BLaER1 treated with 17β-estradiol and CSF1 and Interleukin-3, amounts not matched to agents 10 nM and 100 nM (cell line): ENCODE measurements at regions not wholly inside any gene's neighbourhood (a gene's known extent, or its start where the extent isn't known, plus 50 kb on each side); places are given as distances from the start of the nearest gene placed in this dataset.

Experiments used
- H3K27ac ChIP-seq, 11 experiments: shearing (Covaris generic); formaldehyde crosslinking; 2 replicates each; pipeline ENCODE4 v1.8.1; 2022
- H3K27me3 ChIP-seq, 11 experiments: shearing (Covaris generic); formaldehyde crosslinking; 2 replicates each; pipeline ENCODE4 v1.8.1; 2022
- H3K36me3 ChIP-seq, 11 experiments: shearing (Covaris generic); formaldehyde crosslinking; 2 replicates each; pipeline ENCODE4 v1.8.1; 2022
- H3K4me1 ChIP-seq, 10 experiments: shearing (Covaris generic); formaldehyde crosslinking; 2 replicates each; pipeline ENCODE4 v1.8.1; 2022
- H3K4me2 ChIP-seq, 11 experiments: shearing (Covaris generic); formaldehyde crosslinking; 2 replicates each; pipeline ENCODE4 v1.8.1; 2022
- H3K4me3 ChIP-seq, 10 experiments: shearing (Covaris generic); formaldehyde crosslinking; 2 replicates each; pipeline ENCODE4 v1.8.1; 2022
- H3K9ac ChIP-seq, 11 experiments: shearing (Covaris generic); formaldehyde crosslinking; 2 replicates each; pipeline ENCODE4 v1.8.1; 2022
- H3K9me3 ChIP-seq, 11 experiments: shearing (Covaris generic); formaldehyde crosslinking; replicated peaks in 1 of 11; 2 replicates each; pipeline ENCODE4 v1.8.1; 2022
- H4K20me1 ChIP-seq, 11 experiments: shearing (Covaris generic); formaldehyde crosslinking; 2 replicates each; pipeline ENCODE4 v1.8.1; 2022
- Cebpa-rat ChIP-seq, 11 experiments: shearing (Covaris generic); IDR thresholded peaks; 2 replicates each; pipeline ENCODE4 v1.8.1; 2022

GRCh38 chr5:2415678-2416077 lies 335.8 kb downstream of the IRX2 start:
- H3K4me1 ChIP-seq = peaks cover 0 to 5% (median 0%) of the 10 kb centered on the region in 10 experiments; a peak in 3 of 20 replicates
- peaks cover 1 to 32% (median 10%) of the 10 kb centered on the region in 11 experiments; a peak in 11 of 22 replicates for H3K9me3 ChIP-seq
- no peak overlapping the region for H3K27ac ChIP-seq
- H3K9ac ChIP-seq = no peak overlapping the region
- TF ChIP-seq Cebpa-rat (IDR thresholded peaks at IDR 0.05) = no peak
- no peaks in the 10 kb centered on the region for H3K36me3 ChIP-seq
- no peak overlapping the region for H3K4me2 ChIP-seq
- no peaks in the 10 kb centered on the region for H3K27me3 ChIP-seq
- no peaks in the 10 kb centered on the region for H4K20me1 ChIP-seq
- H3K4me3 ChIP-seq = no peak overlapping the region

- Histone ChIP-seq H3K27me3 (no peaks in the 10 kb centered on the region), H3K4me2 (no peak overlapping the region)
- TF ChIP-seq Cebpa-rat (IDR thresholded peaks at IDR 0.05) = no peak
Observed at GRCh38 chr5:2410451-2410850, 341.0 kb downstream of the IRX2 start.

GRCh38 chr5:2403296-2403695 lies 348.2 kb downstream of the IRX2 start:
- H3K27me3 ChIP-seq = no peaks in the 10 kb centered on the region
- H3K27ac ChIP-seq = no peak overlapping the region
- H3K4me2 ChIP-seq = no peak overlapping the region
- no peaks in the 10 kb centered on the region for H3K4me1 ChIP-seq
- no peaks in the 10 kb centered on the region for H3K36me3 ChIP-seq
- peaks cover 24 to 42% (median 31%) of the 10 kb centered on the region in 11 experiments for H3K9me3 ChIP-seq
- H4K20me1 ChIP-seq = no peaks in the 10 kb centered on the region
- no peak overlapping the region for H3K9ac ChIP-seq
- H3K4me3 ChIP-seq = no peak overlapping the region
- TF ChIP-seq Cebpa-rat (IDR thresholded peaks at IDR 0.05) = no peak

More at GRCh38 chr5:2410451-2410850, 341.0 kb downstream of the IRX2 start:
- H3K9ac ChIP-seq = no peak overlapping the region
- H3K4me1 ChIP-seq = no peaks in the 10 kb centered on the region
- H3K9me3 ChIP-seq = peaks cover 0 to 6% (median 0%) of the 10 kb centered on the region in 11 experiments; a peak in 4 of 22 replicates
- no peak overlapping the region for H3K4me3 ChIP-seq
- H3K36me3 ChIP-seq = no peaks in the 10 kb centered on the region
- no peaks in the 10 kb centered on the region for H4K20me1 ChIP-seq
- H3K27ac ChIP-seq = no peak overlapping the region

- Histone ChIP-seq H3K9ac (no peak overlapping the region), H3K27ac (no peak overlapping the region), H3K4me3 (no peak overlapping the region), H4K20me1 (no peaks in the 10 kb centered on the region), H3K9me3 (peaks cover 24 to 42% (median 31%) of the 10 kb centered on the region in 11 experiments), H3K27me3 (no peaks in the 10 kb centered on the region), H3K36me3 (no peaks in the 10 kb centered on the region), H3K4me2 (no peak overlapping the region), H3K4me1 (no peaks in the 10 kb centered on the region)
- TF ChIP-seq Cebpa-rat (IDR thresholded peaks at IDR 0.05) = no peak
Observed at GRCh38 chr5:2399804-2400203, 351.7 kb downstream of the IRX2 start.

- no peak overlapping the region for H3K9ac ChIP-seq
- no peak for TF ChIP-seq Cebpa-rat (IDR thresholded peaks at IDR 0.05)
- no peaks in the 10 kb centered on the region for H3K36me3 ChIP-seq
- H3K27ac ChIP-seq = no peak overlapping the region
- no peaks in the 10 kb centered on the region for H3K4me1 ChIP-seq
- H3K27me3 ChIP-seq = no peaks in the 10 kb centered on the region
- peaks cover 24 to 37% (median 31%) of the 10 kb centered on the region in 11 experiments for H3K9me3 ChIP-seq
- H4K20me1 ChIP-seq = no peaks in the 10 kb centered on the region
- H3K4me2 ChIP-seq = no peak overlapping the region
- H3K4me3 ChIP-seq = no peak overlapping the region
Observed at GRCh38 chr5:2399096-2399495, 352.4 kb downstream of the IRX2 start.

GRCh38 chr5:2393556-2393955 lies 357.9 kb downstream of the IRX2 start:
- Histone ChIP-seq H3K4me1 (no peaks in the 10 kb centered on the region), H3K27ac (no peak overlapping the region)

GRCh38 chr5:2391566-2391965 lies 359.9 kb downstream of the IRX2 start:
- H3K9me3 ChIP-seq = no peaks in the 10 kb centered on the region
- H3K27ac ChIP-seq = no peak overlapping the region
- TF ChIP-seq Cebpa-rat (IDR thresholded peaks at IDR 0.05) = no peak
- no peaks in the 10 kb centered on the region for H3K36me3 ChIP-seq
- no peaks in the 10 kb centered on the region for H3K4me1 ChIP-seq
- no peaks in the 10 kb centered on the region for H4K20me1 ChIP-seq
- no peak overlapping the region for H3K4me2 ChIP-seq
- H3K27me3 ChIP-seq = no peaks in the 10 kb centered on the region
- no peak overlapping the region for H3K4me3 ChIP-seq
- H3K9ac ChIP-seq = no peak overlapping the region

More at GRCh38 chr5:2393556-2393955, 357.9 kb downstream of the IRX2 start:
- Histone ChIP-seq H3K4me3 (no peak overlapping the region), H3K9ac (no peak overlapping the region), H3K4me2 (no peak overlapping the region), H4K20me1 (no peaks in the 10 kb centered on the region), H3K27me3 (no peaks in the 10 kb centered on the region), H3K9me3 (no peaks in the 10 kb centered on the region), H3K36me3 (no peaks in the 10 kb centered on the region)
- 0 out of 22 replicates have a peak, but pooled peaks of 1 of the 11 experiments have one; percentile 14 for TF ChIP-seq Cebpa-rat (IDR thresholded peaks at IDR 0.05)

- Histone ChIP-seq H3K9me3 (no peaks in the 10 kb centered on the region), H3K4me3 (no peak overlapping the region), H3K4me2 (no peak overlapping the region), H3K27me3 (no peaks in the 10 kb centered on the region), H3K36me3 (no peaks in the 10 kb centered on the region), H3K4me1 (no peaks in the 10 kb centered on the region), H3K9ac (no peak overlapping the region), H3K27ac (no peak overlapping the region), H4K20me1 (no peaks in the 10 kb centered on the region)
- TF ChIP-seq Cebpa-rat (IDR thresholded peaks at IDR 0.05) = no peak
Observed at GRCh38 chr5:2391021-2391420, 360.5 kb downstream of the IRX2 start.

GRCh38 chr5:2388571-2388970 lies 362.9 kb downstream of the IRX2 start:
- Histone ChIP-seq H3K36me3 (no peaks in the 10 kb centered on the region), H3K27ac (no peak overlapping the region), H3K27me3 (no peaks in the 10 kb centered on the region), H4K20me1 (no peaks in the 10 kb centered on the region), H3K4me3 (no peak overlapping the region), H3K9me3 (no peaks in the 10 kb centered on the region), H3K4me1 (no peaks in the 10 kb centered on the region), H3K9ac (no peak overlapping the region), H3K4me2 (no peak overlapping the region; a peak in 1 of 22 replicates)
- TF ChIP-seq Cebpa-rat (IDR thresholded peaks at IDR 0.05) = no peak

- Histone ChIP-seq H3K9me3 (no peaks in the 10 kb centered on the region), H3K9ac (no peak overlapping the region), H3K4me2 (no peak overlapping the region), H3K27me3 (no peaks in the 10 kb centered on the region), H3K4me3 (no peak overlapping the region), H3K27ac (no peak overlapping the region), H4K20me1 (no peaks in the 10 kb centered on the region), H3K4me1 (no peaks in the 10 kb centered on the region), H3K36me3 (no peaks in the 10 kb centered on the region)
- TF ChIP-seq Cebpa-rat (IDR thresholded peaks at IDR 0.05) = no peak
Observed at GRCh38 chr5:2387634-2388325, 363.7 kb downstream of the IRX2 start.
